ENCODE measurements at regions not wholly inside any gene's neighbourhood (a gene's known extent, or its start where the extent isn't known, plus 50 kb on each side); places are given as distances from the start of the nearest gene placed in this dataset.

GRCh38 chr6:47126647-47127391 lies 84.7 kb upstream of the ADGRF1 start (continued):
- TF ChIP-seq MLXIP (CRISPR knock-in tag; IDR thresholded peaks at IDR 0.05; ENCODE audit: borderline replicate concordance) (no peak), ZNF251 (CRISPR knock-in tag; IDR thresholded peaks at IDR 0.05) (no peak), TFDP1 (CRISPR knock-in tag; IDR thresholded peaks at IDR 0.05; ENCODE audit: borderline replicate concordance) (peak; percentile 47; the same call in 1 of the 2 replicates), ONECUT2 (CRISPR knock-in tag; IDR thresholded peaks at IDR 0.05) (peak; percentile 99), SKIL (CRISPR knock-in tag; IDR thresholded peaks at IDR 0.05; ENCODE audit: borderline replicate concordance) (no peak), ZBTB2 (CRISPR knock-in tag; IDR thresholded peaks at IDR 0.05; ENCODE audit: low read depth) (no peak), FOXO4 (CRISPR knock-in tag; conservative IDR thresholded peaks at IDR 0.05) (no peak), DMAP1 (CRISPR knock-in tag; IDR thresholded peaks at IDR 0.05) (no peak), ZNF564 (CRISPR knock-in tag; IDR thresholded peaks at IDR 0.05) (no peak), FOXK2 (IDR thresholded peaks at IDR 0.05) (no peak), NFIB (CRISPR knock-in tag; IDR thresholded peaks at IDR 0.05; ENCODE audit: borderline replicate concordance) (no peak), NFKB2 (CRISPR knock-in tag; IDR thresholded peaks at IDR 0.05; ENCODE audit: borderline replicate concordance) (no peak), HOXA9 (CRISPR knock-in tag; IDR thresholded peaks at IDR 0.05; ENCODE audit: borderline replicate concordance) (no peak), FOSL1 (CRISPR knock-in tag; IDR thresholded peaks at IDR 0.05; ENCODE audit: borderline replicate concordance) (no peak), HMG20A (CRISPR knock-in tag; IDR thresholded peaks at IDR 0.05; ENCODE audit: borderline replicate concordance) (peak; percentile 38; the same call in 1 of the 2 replicates), GPN1 (CRISPR knock-in tag; IDR thresholded peaks at IDR 0.05; ENCODE audit: borderline replicate concordance) (no peak), ZC3H13 (CRISPR knock-in tag; IDR thresholded peaks at IDR 0.05) (no peak), MIER2 (CRISPR knock-in tag; IDR thresholded peaks at IDR 0.05) (no peak), ZNF224 (CRISPR knock-in tag; IDR thresholded peaks at IDR 0.05) (no peak; the same call in 1 of the 2 replicates), PHF21A (CRISPR knock-in tag; IDR thresholded peaks at IDR 0.05) (peak; percentile 59; the same call in 1 of the 2 replicates), THYN1 (CRISPR knock-in tag; IDR thresholded peaks at IDR 0.05; ENCODE audit: borderline replicate concordance, low read depth) (no peak), ELF3 (CRISPR knock-in tag; IDR thresholded peaks at IDR 0.05) (no peak)
